Esophagus muscularis mucosa (tissue), 4 donors: ENCODE measurements at regions not wholly inside any gene's neighbourhood (a gene's known extent, or its start where the extent isn't known, plus 50 kb on each side); places are given as distances from the start of the nearest gene placed in this dataset.
A peak's percentile ranks its signal among the peaks of the same experiment; 100 is the strongest.
"Not testable (repeated sequence)": the region's sequence is repeated elsewhere in the genome, so short reads cannot be mapped to it uniquely, and the experiment has no call there.

ENCODE experiments used
- DNase-seq: peaks from one replicate; pipeline ENCODE4 v3.0.0-alpha.2; 2017; ENCODE audit errors: extremely low spot score
- H3K27ac ChIP-seq, 4 donors: fragments of 200-600 bp; sonication (generic); replicated peaks in 1 of 4; 1 replicate in 3 of 4; 2 replicates in 1 of 4; pipeline ENCODE4 v1.5.1; 2016 to 2019; ENCODE audit warnings: mild to moderate bottlenecking in 1 of 4
- H3K27me3 ChIP-seq, 4 donors: fragments of 200-600 bp; sonication (generic); one replicate each; pipeline versions ENCODE4 v1.5.1 to v1.6.0; 2016 to 2019
- H3K36me3 ChIP-seq, 4 donors: fragments of 200-600 bp; sonication (generic); one replicate each; pipeline ENCODE4 v1.5.1; 2016 to 2019
- H3K4me1 ChIP-seq, 4 donors: fragments of 200-600 bp; sonication (generic); one replicate each; pipeline ENCODE4 v1.5.1; 2016 to 2019
- H3K4me3 ChIP-seq, 4 donors: fragments of 200-600 bp; sonication (generic); 1 replicate in 2 of 4; 2 replicates in 2 of 4; pipeline ENCODE4 v1.5.1; 2016 to 2019; ENCODE audit warnings: mild to moderate bottlenecking in 4 of 4, moderate library complexity in 1 of 4
- H3K9me3 ChIP-seq, 4 donors: fragments of 200-600 bp; sonication (generic); 1 replicate in 3 of 4; 2 replicates in 1 of 4; pipeline ENCODE4 v1.5.1; 2016 to 2019
- CTCF ChIP-seq, 3 experiments: fragments of 200-600 bp in 2 of 3; fragments of 450-650 bp in 1 of 3; sonication (generic) in 2 of 3; IDR thresholded peaks; one replicate each; pipeline ENCODE4 v1.5.1; 2017 to 2019; ENCODE audit warnings: antibody characterized with exemption in 3 of 3, mild to moderate bottlenecking in 2 of 3, moderate library complexity in 1 of 3
- EP300 ChIP-seq: sonication (generic); formaldehyde crosslinking; IDR thresholded peaks from one replicate; pipeline ENCODE4 v1.6.1; 2017; ENCODE audit warnings: antibody characterized with exemption
- POLR2A ChIP-seq: fragments of 450-650 bp; IDR thresholded peaks from one replicate; pipeline ENCODE4 v1.6.1; 2017; ENCODE audit warnings: antibody characterized with exemption, moderate library complexity, mild to moderate bottlenecking, low read depth
- POLR2AphosphoS5 ChIP-seq, 2 donors: sonication (generic); formaldehyde crosslinking; IDR thresholded peaks; one replicate each; pipeline ENCODE4 v1.6.1; 2017; ENCODE audit warnings: antibody characterized with exemption in 2 of 2
- WGBS: methylation state at CpG from one replicate; pipeline ENCODE4 v1.1.5; 2018; 5-methylcytosine and 5-hydroxymethylcytosine counted together
- intact Hi-C: fragments of 100-400 bp; cut with DNase I; formaldehyde crosslinking; loops from one replicate; pipeline ENCODE4 v1.15.1; 2023

DNA sequence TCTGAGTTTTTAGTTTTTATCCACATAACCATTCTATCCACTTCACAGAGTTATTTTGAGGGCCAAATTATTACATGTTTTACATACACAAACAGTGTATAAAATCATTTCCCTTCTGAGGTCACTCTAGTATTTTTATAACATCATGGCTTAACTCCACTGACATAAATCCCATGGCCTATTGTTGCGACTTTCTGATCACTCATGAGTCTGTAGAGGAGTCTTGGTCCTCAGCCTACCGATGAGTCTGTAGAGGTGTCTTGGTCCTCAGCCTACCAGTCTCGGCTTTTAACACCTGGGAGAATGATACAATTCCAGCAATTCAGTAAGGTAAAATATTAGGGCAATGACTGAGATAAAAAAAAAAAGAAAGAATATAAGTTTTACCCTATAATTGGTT is 483.7 kb downstream of the USP25 start:
- H3K9me3 ChIP-seq: no peaks in the 10 kb centered on the region
- TF ChIP-seq POLR2A: no peak
- H3K4me3 ChIP-seq: no peak overlapping the region
- intact Hi-C loops: loop anchor here (10.0 kb wide), 1 partner anchor 111 kb away; no protein-coding TSS in a partner anchor
- peaks cover 0 to 31% (median 17%) of the 10 kb centered on the region in 4 donors for H3K4me1 ChIP-seq
- 97% methylated on average over 3 of the region's 3 CpGs for WGBS
- H3K36me3 ChIP-seq: no peaks in the 10 kb centered on the region
- H3K27me3 ChIP-seq: no peaks in the 10 kb centered on the region
- H3K27ac ChIP-seq: no peak overlapping the region
- no peak for DNase-seq

DNA sequence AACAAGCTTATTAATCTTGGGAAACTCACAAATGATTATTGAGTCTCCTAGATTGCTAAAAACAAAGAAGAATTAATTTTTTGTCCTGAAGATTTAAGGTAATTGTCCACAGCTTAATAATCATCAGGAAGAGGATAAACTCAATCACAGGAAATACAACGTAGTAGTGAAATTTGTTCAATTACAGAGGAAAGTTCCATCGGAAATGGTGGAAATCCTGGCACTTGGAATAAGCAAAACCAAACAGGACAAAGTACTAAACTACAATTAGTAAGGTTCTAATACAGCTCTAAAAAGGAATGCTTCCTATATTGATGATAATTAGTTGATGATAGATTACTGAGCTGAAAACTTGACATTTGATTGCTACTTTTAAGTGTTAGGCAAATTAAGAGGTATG is 485.4 kb downstream of the USP25 start:
- Histone ChIP-seq H3K9me3 (no peaks in the 10 kb centered on the region), H3K4me1 (peaks cover 0 to 31% (median 17%) of the 10 kb centered on the region in 4 donors), H3K4me3 (no peak overlapping the region), H3K36me3 (no peaks in the 10 kb centered on the region), H3K27me3 (no peaks in the 10 kb centered on the region), H3K27ac (peak overlapping the region in 2 of 4 donors; percentile 8 to 24)
- TF ChIP-seq EP300 (no peak), POLR2A (no peak)
- 80% methylated on average over 2 of the region's 2 CpGs for WGBS
- intact Hi-C loops: loop anchor here (10.0 kb wide), 1 partner anchor 110 kb away; no protein-coding TSS in a partner anchor
- DNase-seq: no peak

DNA sequence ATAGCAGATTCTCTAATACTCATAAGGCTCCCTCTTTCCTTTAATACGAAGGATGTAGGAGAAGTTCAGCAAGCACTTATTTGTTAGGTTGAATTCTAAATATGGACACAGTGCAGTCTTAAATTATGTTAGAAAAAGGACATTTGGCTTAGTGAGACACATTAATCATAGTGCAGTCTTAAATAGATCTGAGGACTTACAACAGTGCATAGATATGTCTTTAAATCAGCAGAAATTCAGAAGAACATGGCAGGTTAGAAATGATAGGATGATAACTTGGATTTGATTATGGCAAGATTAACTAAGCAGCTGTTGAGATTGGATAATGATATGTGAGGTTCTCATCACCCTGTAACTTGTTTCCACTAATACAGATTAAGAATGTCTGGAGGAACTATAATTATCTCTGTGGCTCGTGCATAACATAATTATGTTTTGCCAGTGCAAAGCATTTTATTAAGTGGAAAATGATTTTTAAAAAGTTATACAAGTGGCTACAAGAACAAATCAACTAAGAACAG is 485.9 kb downstream of the USP25 start:
- Histone ChIP-seq H3K27me3 (no peaks in the 10 kb centered on the region), H3K27ac (peak overlapping the region in 1 of 4 donors; percentile 8), H3K4me1 (peaks cover 0 to 31% (median 17%) of the 10 kb centered on the region in 4 donors), H3K9me3 (no peaks in the 10 kb centered on the region), H3K4me3 (no peak overlapping the region), H3K36me3 (no peaks in the 10 kb centered on the region)
- no peak for TF ChIP-seq EP300
- no peak for TF ChIP-seq POLR2A
- TF ChIP-seq CTCF (IDR thresholded peaks at IDR 0.05): no peak
- TF ChIP-seq POLR2AphosphoS5 (IDR thresholded peaks at IDR 0.05): no peak
- intact Hi-C loops: loop anchor here (10.0 kb wide), 1 partner anchor 109 kb away; no protein-coding TSS in a partner anchor
- no peak for DNase-seq
- WGBS: 35% methylated on average over 2 of the region's 2 CpGs

GRCh38 chr21:16216288-16216962 is 486.6 kb downstream of the USP25 start:
- TF ChIP-seq POLR2A (no peak), POLR2AphosphoS5 (IDR thresholded peaks at IDR 0.05) (no peak), CTCF (IDR thresholded peaks at IDR 0.05) (no peak), EP300 (no peak)
- Histone ChIP-seq H3K4me1 (peaks cover 0 to 26% (median 16%) of the 10 kb centered on the region in 4 donors), H3K36me3 (no peaks in the 10 kb centered on the region), H3K27me3 (no peaks in the 10 kb centered on the region), H3K9me3 (no peaks in the 10 kb centered on the region), H3K4me3 (no peak overlapping the region), H3K27ac (peak overlapping the region in 1 of 4 donors; percentile 5)
- WGBS: 43% methylated on average over 3 of the region's 3 CpGs
- DNase-seq: no peak
- intact Hi-C loops: loop anchor here (10.0 kb wide), 1 partner anchor 108 kb away; no protein-coding TSS in a partner anchor

GRCh38 chr21:16218682-16219343 is 489.0 kb downstream of the USP25 start:
- intact Hi-C loops: loop anchor here (10.0 kb wide), 1 partner anchor 106 kb away; no protein-coding TSS in a partner anchor
- H3K4me3 ChIP-seq: no peak overlapping the region
- TF ChIP-seq POLR2A (no peak), CTCF (IDR thresholded peaks at IDR 0.05) (no peak), POLR2AphosphoS5 (IDR thresholded peaks at IDR 0.05) (no peak)
- DNase-seq: no peak
- 87% methylated on average over 4 of the region's 4 CpGs for WGBS
- H3K27me3 ChIP-seq: no peaks in the 10 kb centered on the region
- no peaks in the 10 kb centered on the region for H3K9me3 ChIP-seq
- H3K36me3 ChIP-seq: no peaks in the 10 kb centered on the region
- H3K4me1 ChIP-seq: peaks cover 0 to 24% (median 11%) of the 10 kb centered on the region in 4 donors
- no peak overlapping the region for H3K27ac ChIP-seq

- DNase-seq, H3K27me3 ChIP-seq, H3K4me1 ChIP-seq, H3K27ac ChIP-seq, H3K36me3 ChIP-seq, intact Hi-C loops, H3K4me3 ChIP-seq: not testable (repeated sequence)
- 100% methylated on average over 1 of the region's 3 CpGs for WGBS
- peaks cover 0 to 12% (median 8%) of the 10 kb centered on the region in 4 donors for H3K9me3 ChIP-seq
Measured at GRCh38 chr21:16224756-16225155, 495.0 kb downstream of the USP25 start.
